Kidney epithelial cell (primary cell): ENCODE measurements at regions not wholly inside any gene's neighbourhood (a gene's known extent, or its start where the extent isn't known, plus 50 kb on each side); places are given as distances from the start of the nearest gene placed in this dataset.
A peak's percentile ranks its signal among the peaks of the same experiment; 100 is the strongest.

Experiments used
- DNase-seq: peaks from one replicate; pipeline ENCODE4 v3.0.0-alpha.2; 2010; ENCODE audit warnings: low read depth
- H3K27me3 ChIP-seq: 2 replicates; pipeline ENCODE4 v1.6.0; 2011; ENCODE audit warnings: low read length; ENCODE audit not compliant: control insufficient read depth, insufficient read depth
- H3K36me3 ChIP-seq: 2 replicates; pipeline ENCODE4 v1.5.1; 2011; ENCODE audit warnings: low read length; ENCODE audit not compliant: control insufficient read depth, insufficient read depth
- H3K4me3 ChIP-seq: 2 replicates; pipeline ENCODE4 v1.5.1; 2011; ENCODE audit warnings: low read depth, mild to moderate bottlenecking, control low read depth, low read length
- CTCF ChIP-seq: IDR thresholded peaks from 2 replicates; pipeline ENCODE4 v1.5.1; 2011; ENCODE audit warnings: mild to moderate bottlenecking, moderate library complexity, low read length, control low read depth, inconsistent platforms; ENCODE audit not compliant: insufficient read depth, poor library complexity, severe bottlenecking

- peak; percentile 32 for DNase-seq
- TF ChIP-seq CTCF, result no peak
- Histone ChIP-seq H3K36me3 (no peaks in the 10 kb centered on the region), H3K27me3 (no peaks in the 10 kb centered on the region), H3K4me3 (no peak overlapping the region)
These were observed 214.9 kb upstream of the UGT8 start for GRCh38 chr4:114383721-114384120.

GRCh38 chr4:114384629-114385028 lies 214.0 kb upstream of the UGT8 start:
- Histone ChIP-seq H3K36me3 (no peaks in the 10 kb centered on the region), H3K27me3 (no peaks in the 10 kb centered on the region), H3K4me3 (no peak overlapping the region)
- peak; percentile 38 for TF ChIP-seq CTCF
- DNase-seq, result no peak

- H3K36me3 ChIP-seq, result no peaks in the 10 kb centered on the region
- H3K4me3 ChIP-seq, result no peak overlapping the region
- H3K27me3 ChIP-seq, result no peaks in the 10 kb centered on the region
- no peak for DNase-seq
- no peak for TF ChIP-seq CTCF
These were observed 213.2 kb upstream of the UGT8 start for GRCh38 chr4:114385195-114385985.

- TF ChIP-seq CTCF, result peak; percentile 61
- no peaks in the 10 kb centered on the region for H3K27me3 ChIP-seq
- no peak for DNase-seq
These were observed 211.9 kb upstream of the UGT8 start for GRCh38 chr4:114386637-114387233.

DNA sequence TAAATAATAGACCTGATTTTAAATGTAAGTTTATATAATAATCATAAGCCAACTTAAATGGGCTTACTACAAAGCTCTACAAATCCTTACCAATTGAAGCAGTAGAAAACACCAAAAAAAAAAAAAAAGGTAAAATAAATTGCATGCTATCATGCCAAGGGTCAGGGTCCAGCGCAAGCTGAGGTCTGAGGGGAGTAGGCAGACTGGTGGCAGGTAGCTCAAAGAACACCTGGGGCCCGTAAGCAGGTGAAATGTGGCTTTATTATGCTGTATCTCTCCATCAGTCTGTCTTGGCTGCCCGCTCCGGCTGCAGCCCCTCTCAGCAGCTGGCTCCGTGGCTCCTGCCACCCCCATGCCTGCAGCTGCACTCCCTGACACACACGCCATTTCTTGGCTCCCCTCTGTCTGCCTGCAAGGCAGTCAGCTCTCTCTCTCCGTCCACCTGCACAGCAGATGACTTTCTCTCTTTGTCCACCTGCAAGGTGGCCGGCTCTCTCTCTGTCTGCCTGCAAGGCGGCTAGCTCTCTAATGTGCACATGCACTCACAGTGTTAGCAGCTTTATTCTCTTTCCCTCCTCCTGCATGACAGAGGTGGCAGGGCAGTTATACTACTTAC lies 209.4 kb upstream of the UGT8 start:
- Histone ChIP-seq H3K27me3 (no peaks in the 10 kb centered on the region), H3K4me3 (no peak overlapping the region), H3K36me3 (no peaks in the 10 kb centered on the region)
- no peak for TF ChIP-seq CTCF
- no peak for DNase-seq

More at GRCh38 chr4:114386637-114387233, 211.9 kb upstream of the UGT8 start:
- H3K4me3 ChIP-seq, result no peak overlapping the region
- no peaks in the 10 kb centered on the region for H3K36me3 ChIP-seq
